ENCODE measurements at regions not wholly inside any gene's neighbourhood (a gene's known extent, or its start where the extent isn't known, plus 50 kb on each side); places are given as distances from the start of the nearest gene placed in this dataset.
"Not testable (repeated sequence)": the region's sequence is repeated elsewhere in the genome, so short reads cannot be mapped to it uniquely, and the experiment has no call there.

- no peak for DNase-seq
Measured at GRCh38 chr3:16055606-16056211, 118.8 kb upstream of the GALNT15 start.

- no peak for DNase-seq
Measured at GRCh38 chr3:16056217-16056616, 118.3 kb upstream of the GALNT15 start.

- no peak for DNase-seq
Measured at GRCh38 chr3:16058521-16058920, 116.0 kb upstream of the GALNT15 start.

- no peak for DNase-seq
Measured at GRCh38 chr3:16059081-16059537, 115.4 kb upstream of the GALNT15 start.

- DNase-seq: no peak
Measured at GRCh38 chr3:16059711-16060357, 114.6 kb upstream of the GALNT15 start.

GRCh38 chr3:16060358-16060852, 114.1 kb upstream of the GALNT15 start:
- DNase-seq: no peak

GRCh38 chr3:16060945-16061344, 113.5 kb upstream of the GALNT15 start:
- no peak for DNase-seq

GRCh38 chr3:16061491-16061890, 113.0 kb upstream of the GALNT15 start:
- DNase-seq: no peak

GRCh38 chr3:16063603-16064002, 110.9 kb upstream of the GALNT15 start:
- DNase-seq: no peak

- no peak for DNase-seq
Measured at GRCh38 chr3:16064642-16065414, 109.7 kb upstream of the GALNT15 start.

- DNase-seq: no peak
Measured at GRCh38 chr3:16066545-16066944, 107.9 kb upstream of the GALNT15 start.

GRCh38 chr3:16066975-16067374, 107.5 kb upstream of the GALNT15 start:
- no peak for DNase-seq

- no peak for DNase-seq
Measured at GRCh38 chr3:16067837-16068471, 106.5 kb upstream of the GALNT15 start.

- DNase-seq: no peak
Measured at GRCh38 chr3:16069149-16069922, 105.1 kb upstream of the GALNT15 start.

GRCh38 chr3:16070707-16071106, 103.8 kb upstream of the GALNT15 start:
- DNase-seq: no peak

GRCh38 chr3:16071206-16071605, 103.3 kb upstream of the GALNT15 start:
- no peak for DNase-seq

- no peak for DNase-seq
Measured at GRCh38 chr3:16072420-16073110, 101.9 kb upstream of the GALNT15 start.

- DNase-seq: no peak
Measured at GRCh38 chr3:16073203-16073602, 101.3 kb upstream of the GALNT15 start.

- not testable (repeated sequence) for DNase-seq
Measured at GRCh38 chr3:16073990-16074671, 100.3 kb upstream of the GALNT15 start.

- no peak for DNase-seq
Measured at GRCh38 chr3:16075647-16076046, 98.8 kb upstream of the GALNT15 start.

- no peak for DNase-seq
Measured at GRCh38 chr3:16076564-16076963, 97.9 kb upstream of the GALNT15 start.
